GM18498 (cell line): ENCODE measurements at regions not wholly inside any gene's neighbourhood (a gene's known extent, or its start where the extent isn't known, plus 50 kb on each side); places are given as distances from the start of the nearest gene placed in this dataset.

Experiments
- ATAC-seq: cut with Tn5 transposase; IDR thresholded peaks from one replicate; pipeline ENCODE4 v1.9.1; 2021; ENCODE audit warnings: mild to moderate bottlenecking, moderate library complexity; ENCODE audit not compliant: unreplicated experiment

- ATAC-seq: no peak
Observed at GRCh38 chr13:73286942-73287620, 228.3 kb downstream of the KLF5 start.

- ATAC-seq: no peak
Observed at GRCh38 chr13:73286177-73286576, 227.4 kb downstream of the KLF5 start.

GRCh38 chr13:73284081-73284874 is 225.5 kb downstream of the KLF5 start:
- no peak for ATAC-seq

GRCh38 chr13:73283636-73284035 is 224.8 kb downstream of the KLF5 start:
- no peak for ATAC-seq

GRCh38 chr13:73281746-73282145 is 222.9 kb downstream of the KLF5 start:
- no peak for ATAC-seq

GRCh38 chr13:73278186-73278585 is 219.4 kb downstream of the KLF5 start:
- ATAC-seq: peak; percentile 44

- ATAC-seq: no peak
Observed at GRCh38 chr13:73275163-73275562, 216.4 kb downstream of the KLF5 start.

GRCh38 chr13:73274147-73274546 is 215.3 kb downstream of the KLF5 start:
- ATAC-seq: no peak

GRCh38 chr13:73273745-73274144 is 214.9 kb downstream of the KLF5 start:
- no peak for ATAC-seq

GRCh38 chr13:73273276-73273675 is 214.5 kb downstream of the KLF5 start:
- no peak for ATAC-seq

- ATAC-seq: no peak
Observed at GRCh38 chr13:73272831-73273230, 214.0 kb downstream of the KLF5 start.

- ATAC-seq: no peak
Observed at GRCh38 chr13:73268306-73268705, 209.5 kb downstream of the KLF5 start.

GRCh38 chr13:73266640-73267180 is 207.9 kb downstream of the KLF5 start:
- no peak for ATAC-seq

- no peak for ATAC-seq
Observed at GRCh38 chr13:73262862-73263627, 204.2 kb downstream of the KLF5 start.

GRCh38 chr13:73261739-73262216 is 203.0 kb downstream of the KLF5 start:
- no peak for ATAC-seq

- no peak for ATAC-seq
Observed at GRCh38 chr13:73259061-73260017, 200.5 kb downstream of the KLF5 start.

GRCh38 chr13:73258406-73258805 is 199.6 kb downstream of the KLF5 start:
- ATAC-seq: no peak

GRCh38 chr13:73254827-73255226 is 196.0 kb downstream of the KLF5 start:
- ATAC-seq: no peak

GRCh38 chr13:73251626-73252265 is 192.9 kb downstream of the KLF5 start:
- ATAC-seq: no peak

- ATAC-seq: no peak
Observed at GRCh38 chr13:73250061-73250460, 191.3 kb downstream of the KLF5 start.
